ENCODE measurements at regions not wholly inside any gene's neighbourhood (a gene's known extent, or its start where the extent isn't known, plus 50 kb on each side); places are given as distances from the start of the nearest gene placed in this dataset.

GRCh38 chr3:135581806-135582205 lies 383.7 kb upstream of the PPP2R3A start (continued):
- TF ChIP-seq, protein P1, sequence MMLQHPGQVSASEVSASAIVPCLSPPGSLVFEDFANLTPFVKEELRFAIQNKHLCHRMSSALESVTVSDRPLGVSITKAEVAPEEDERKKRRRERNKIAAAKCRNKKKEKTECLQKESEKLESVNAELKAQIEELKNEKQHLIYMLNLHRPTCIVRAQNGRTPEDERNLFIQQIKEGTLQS (IDR thresholded peaks at IDR 0.05) = no peak
- TF ChIP-seq, protein P1 (CRISPR knock-in tag; conservative IDR thresholded peaks at IDR 0.05) = no peak
- TF ChIP-seq NFYB (IDR thresholded peaks at IDR 0.05; ENCODE audit: extremely low read depth, insufficient read length) (no peak), HDAC3 (IDR thresholded peaks at IDR 0.05; ENCODE audit: borderline replicate concordance, partially characterized antibody) (peak; percentile 35), CCNT2 (IDR thresholded peaks at IDR 0.05; ENCODE audit: borderline replicate concordance, extremely low read depth, insufficient read length, low read depth, low read length) (peak; percentile 65), KLF13 (tag; IDR thresholded peaks at IDR 0.05; ENCODE audit: borderline replicate concordance, low read depth) (no peak), ZBTB17 (CRISPR knock-in tag; IDR thresholded peaks at IDR 0.05) (no peak), FOSL1 (tag; conservative IDR thresholded peaks at IDR 0.05) (peak; percentile 28; the same call in 1 of the 2 replicates), ZBTB1 (CRISPR knock-in tag; IDR thresholded peaks at IDR 0.05; ENCODE audit: borderline replicate concordance, low read depth) (no peak), HDAC1 (IDR thresholded peaks at IDR 0.05) (no peak), TFAM (CRISPR knock-in tag; conservative IDR thresholded peaks at IDR 0.05) (no peak), PPARD (CRISPR knock-in tag; IDR thresholded peaks at IDR 0.05) (no peak), ZNF121 (CRISPR knock-in tag; conservative IDR thresholded peaks at IDR 0.05) (no peak), KDM1A (IDR thresholded peaks at IDR 0.05) (peak; percentile 16 to 20; a peak in 2 of 4 replicates), DACH1 (IDR thresholded peaks at IDR 0.05; ENCODE audit: partially characterized antibody) (no peak), MBD2 (IDR thresholded peaks at IDR 0.05; ENCODE audit: borderline replicate concordance, low read depth) (no peak), CREM (IDR thresholded peaks at IDR 0.05; ENCODE audit: low read depth) (no peak), IFI16 (CRISPR knock-in tag; IDR thresholded peaks at IDR 0.05) (no peak), THRAP3 (IDR thresholded peaks at IDR 0.05; ENCODE audit: borderline replicate concordance) (no peak), PHF8 (IDR thresholded peaks at IDR 0.05; ENCODE audit: borderline replicate concordance, low read length) (no peak), RNF2 (IDR thresholded peaks at IDR 0.05) (no peak), SIX5 (IDR thresholded peaks at IDR 0.05; ENCODE audit: borderline replicate concordance in 1 of 2, insufficient read depth in 1 of 2, low read depth in 1 of 2, low read length in 2 of 2) (no peak), USF1 (CRISPR knock-in tag; IDR thresholded peaks at IDR 0.05) (no peak), E2F3 (CRISPR knock-in tag; IDR thresholded peaks at IDR 0.05) (no peak), TAF7 (tag; IDR thresholded peaks at IDR 0.05) (no peak), ZBTB9 (CRISPR knock-in tag; IDR thresholded peaks at IDR 0.05) (no peak), ZNF764 (CRISPR knock-in tag; IDR thresholded peaks at IDR 0.05; ENCODE audit: low read depth) (no peak), KLF10 (CRISPR knock-in tag; IDR thresholded peaks at IDR 0.05) (no peak), HNRNPUL1 (IDR thresholded peaks at IDR 0.05; ENCODE audit: low read length) (no peak), TEAD1 (CRISPR knock-in tag; IDR thresholded peaks at IDR 0.05) (no peak), ARID1B (IDR thresholded peaks at IDR 0.05) (peak; percentile 95)

All from K562 (cell line).